Panc1 (cell line): ENCODE measurements at regions not wholly inside any gene's neighbourhood (a gene's known extent, or its start where the extent isn't known, plus 50 kb on each side); places are given as distances from the start of the nearest gene placed in this dataset.

Experiments used
- CTCF ChIP-seq: fragments of 450-650 bp; IDR thresholded peaks from 2 replicates; pipeline ENCODE4 v1.5.1; 2017; ENCODE audit warnings: mild to moderate bottlenecking
- POLR2AphosphoS5 ChIP-seq: IDR thresholded peaks from 2 replicates; pipeline ENCODE4 v1.6.1; 2012; ENCODE audit warnings: mild to moderate bottlenecking, low read depth, low read length, moderate library complexity
- REST ChIP-seq, 2 experiments: IDR thresholded peaks; 2 replicates each; pipeline ENCODE4 v1.6.1; 2011 to 2012; ENCODE audit warnings: low read depth in 2 of 2, control low read depth in 1 of 2, low read length in 1 of 2, mild to moderate bottlenecking in 1 of 2, moderate library complexity in 1 of 2; ENCODE audit not compliant: insufficient read depth in 1 of 2
- SIN3A ChIP-seq: IDR thresholded peaks from 2 replicates; pipeline ENCODE4 v1.6.1; 2012; ENCODE audit warnings: low read depth, mild to moderate bottlenecking, low read length, moderate library complexity, borderline replicate concordance; ENCODE audit not compliant: insufficient read depth
- TCF7L2 ChIP-seq: IDR thresholded peaks from 2 replicates; pipeline ENCODE4 v1.6.1; 2011; ENCODE audit warnings: mild to moderate bottlenecking, low read depth, low read length, inconsistent platforms

- no peak for TF ChIP-seq CTCF
- TF ChIP-seq REST (IDR thresholded peaks at IDR 0.05; ENCODE audit: insufficient read depth in 1 of 2, low read depth in 2 of 2, low read length in 1 of 2) = no peak
- TF ChIP-seq POLR2AphosphoS5 = no peak
- TF ChIP-seq SIN3A = no peak
- no peak for TF ChIP-seq TCF7L2
Observed at GRCh38 chr13:80227645-80228044, 113.3 kb downstream of the SPRY2 start.
